ENCODE measurements at regions not wholly inside any gene's neighbourhood (a gene's known extent, or its start where the extent isn't known, plus 50 kb on each side); places are given as distances from the start of the nearest gene placed in this dataset.

- TF ChIP-seq MAX (IDR thresholded peaks at IDR 0.05) (no peak), PHF8 (conservative IDR thresholded peaks at IDR 0.05; ENCODE audit: low read depth, low read length) (no peak), TAF1 (IDR thresholded peaks at IDR 0.05; ENCODE audit: low read depth, low read length) (no peak), EGR1 (IDR thresholded peaks at IDR 0.05; ENCODE audit: borderline replicate concordance, low read depth, low read length) (no peak), E2F6 (IDR thresholded peaks at IDR 0.05) (no peak), CTCF (IDR thresholded peaks at IDR 0.05; ENCODE audit: control extremely low read depth in 1 of 3, insufficient read depth in 1 of 3, low read depth in 1 of 3, low read length in 3 of 3) (no peak), POU5F1 (IDR thresholded peaks at IDR 0.05; ENCODE audit: low read depth, low read length) (no peak), CEBPB (IDR thresholded peaks at IDR 0.05; ENCODE audit: low read depth, low read length) (no peak), HDAC2 (IDR thresholded peaks at IDR 0.05; ENCODE audit: borderline replicate concordance in 1 of 2, low read depth in 2 of 2, low read length in 2 of 2) (no peak), JUND (IDR thresholded peaks at IDR 0.05; ENCODE audit: low read length) (no peak), CHD2 (IDR thresholded peaks at IDR 0.05; ENCODE audit: low read length) (no peak)
Measured at GRCh38 chr15:39014682-39015081, 450.1 kb upstream of the RASGRP1 start.
